HG02973 (cell line): ENCODE measurements at regions not wholly inside any gene's neighbourhood (a gene's known extent, or its start where the extent isn't known, plus 50 kb on each side); places are given as distances from the start of the nearest gene placed in this dataset.

ENCODE experiments used
- ATAC-seq: cut with Tn5 transposase; IDR thresholded peaks from one replicate; pipeline ENCODE4 v1.9.1; 2021; ENCODE audit warnings: moderate library complexity; ENCODE audit not compliant: unreplicated experiment

DNA sequence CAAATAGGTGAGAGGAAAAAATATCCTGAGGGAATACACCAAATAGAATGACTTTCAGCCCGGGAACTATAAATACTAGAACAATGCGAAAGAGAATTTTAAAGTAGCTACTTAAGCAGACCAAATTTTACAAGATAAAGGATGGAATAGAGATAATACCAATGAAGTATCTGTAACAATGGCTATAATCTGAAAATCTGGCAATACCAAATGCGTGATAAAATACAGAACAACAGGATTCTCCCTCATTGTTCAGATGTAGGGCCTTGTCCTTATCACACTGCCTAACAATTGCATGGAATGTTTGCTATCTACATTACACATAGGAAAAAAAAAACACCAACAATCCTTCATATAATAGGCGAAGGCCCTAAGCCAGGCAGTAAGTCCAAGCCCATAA, 815.4 kb upstream of the MDGA2 start:
- ATAC-seq = no peak

DNA sequence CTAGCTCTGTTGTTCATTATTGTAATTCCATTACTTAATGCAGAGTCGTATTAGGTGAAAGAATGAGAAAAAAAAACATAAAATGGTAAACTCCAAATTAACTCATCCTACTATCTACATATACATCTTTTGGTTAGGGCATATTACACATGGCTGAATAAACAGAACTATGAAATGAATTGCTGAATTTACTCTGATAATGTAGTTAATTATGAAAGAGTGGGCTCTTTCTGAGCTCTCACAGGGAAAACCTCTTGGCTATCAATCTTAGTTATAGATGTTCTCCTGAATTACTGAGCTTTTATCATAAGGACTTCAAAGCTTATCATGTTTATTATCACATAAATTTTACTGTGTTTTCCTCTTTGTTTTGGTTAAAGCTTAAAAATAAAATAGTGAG, 798.5 kb upstream of the MDGA2 start:
- no peak for ATAC-seq

DNA sequence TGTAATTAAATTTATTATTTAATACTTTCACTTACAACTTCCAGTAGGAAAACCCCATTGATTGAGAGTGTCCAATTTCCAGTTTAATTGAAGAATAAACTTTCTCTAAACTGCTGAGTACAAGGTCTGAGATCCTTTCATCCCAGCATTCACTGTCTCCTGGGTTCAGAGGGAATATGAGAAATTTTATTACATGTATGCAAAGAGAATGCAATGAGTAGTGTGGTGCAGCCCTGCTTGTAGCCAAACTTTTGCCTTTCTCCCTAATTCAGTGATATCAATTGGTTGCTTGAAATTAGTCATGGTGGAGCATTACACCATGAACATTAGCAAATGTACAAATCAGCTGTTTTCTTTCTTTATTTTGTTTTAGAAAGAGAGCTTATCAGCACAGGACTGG, 780.6 kb upstream of the MDGA2 start:
- ATAC-seq = no peak

DNA sequence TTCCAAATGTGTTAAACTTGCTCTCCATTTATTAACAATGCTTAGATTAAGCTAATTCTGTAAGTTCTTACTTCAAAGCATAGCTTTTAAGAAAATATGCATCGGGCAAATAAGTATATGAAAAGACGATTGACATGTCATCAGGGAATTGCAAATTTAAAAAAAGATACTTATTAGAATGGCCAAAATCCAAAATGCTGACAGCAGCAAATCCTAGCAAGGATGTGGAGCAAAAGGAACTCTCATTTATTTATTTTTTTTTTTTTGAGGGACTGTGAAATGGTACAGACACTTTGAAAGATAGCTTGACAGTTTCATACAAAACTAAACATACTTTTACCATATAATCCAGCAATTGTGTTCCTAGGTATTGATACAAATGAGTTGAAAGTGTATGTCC, 779.5 kb upstream of the MDGA2 start:
- ATAC-seq = no peak

DNA sequence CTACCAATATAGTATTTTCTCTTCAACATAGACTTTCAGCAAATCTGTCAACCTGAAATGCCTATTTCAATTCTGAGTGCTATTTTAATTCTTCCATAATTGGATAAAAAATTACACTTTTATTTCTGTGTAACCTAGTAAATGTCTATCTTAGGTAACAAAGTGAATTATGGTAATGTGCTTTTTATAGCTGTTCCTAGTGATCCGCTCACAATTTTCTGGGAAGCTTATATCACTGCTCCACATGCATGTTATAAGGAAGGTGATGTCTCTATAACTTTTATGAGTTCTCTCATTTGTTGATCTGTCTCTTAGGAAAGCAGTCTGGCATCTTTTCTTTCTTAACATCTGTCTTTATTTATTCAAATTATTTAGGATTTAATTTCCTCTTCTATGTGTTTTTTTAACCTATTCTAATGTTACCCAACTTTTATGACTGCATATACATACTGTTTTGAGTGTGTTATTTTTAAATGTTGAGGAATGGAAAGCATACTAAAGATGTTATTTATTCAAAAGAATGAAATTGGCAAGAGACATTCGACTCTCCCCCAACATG, 777.1 kb upstream of the MDGA2 start:
- ATAC-seq = no peak

DNA sequence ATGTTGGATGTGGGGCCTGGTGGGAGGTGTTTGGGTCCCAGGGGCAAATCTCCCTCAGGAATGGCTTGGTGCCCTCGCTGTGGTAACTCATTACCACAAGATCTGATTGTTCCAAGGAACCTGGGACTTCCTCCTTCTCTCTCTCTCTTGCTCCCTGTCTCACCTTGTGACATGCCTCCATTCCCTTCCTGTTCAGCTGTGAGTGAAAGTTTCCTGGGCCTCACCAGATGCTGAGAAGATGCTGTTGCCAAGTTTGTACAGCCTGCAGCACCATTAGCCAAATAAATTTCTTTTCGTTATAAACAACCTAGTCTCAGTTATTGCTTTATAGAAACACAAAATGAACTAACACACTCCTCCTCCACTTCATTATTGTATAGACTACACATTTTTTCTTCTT, 759.8 kb upstream of the MDGA2 start:
- no peak for ATAC-seq

DNA sequence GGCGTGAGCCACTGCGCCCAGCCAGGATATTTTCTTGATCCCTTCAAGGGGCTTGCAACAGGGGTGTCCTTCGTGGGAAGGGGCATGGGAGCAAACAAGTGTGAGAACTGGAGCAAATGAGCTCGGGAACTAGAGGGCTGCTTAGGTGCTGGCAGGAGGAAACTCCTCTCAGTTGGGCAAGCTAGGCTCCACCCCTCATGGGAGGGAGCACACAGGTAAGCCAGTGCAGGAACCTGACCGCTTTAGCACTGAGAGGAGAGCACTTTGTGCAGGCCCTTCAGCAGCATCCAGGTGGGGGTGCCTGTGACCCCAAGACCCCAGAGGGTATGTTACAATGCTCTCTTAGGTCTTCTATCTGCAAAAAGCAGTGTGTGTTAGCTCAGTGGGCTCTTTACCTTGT, 755.4 kb upstream of the MDGA2 start:
- ATAC-seq = no peak

DNA sequence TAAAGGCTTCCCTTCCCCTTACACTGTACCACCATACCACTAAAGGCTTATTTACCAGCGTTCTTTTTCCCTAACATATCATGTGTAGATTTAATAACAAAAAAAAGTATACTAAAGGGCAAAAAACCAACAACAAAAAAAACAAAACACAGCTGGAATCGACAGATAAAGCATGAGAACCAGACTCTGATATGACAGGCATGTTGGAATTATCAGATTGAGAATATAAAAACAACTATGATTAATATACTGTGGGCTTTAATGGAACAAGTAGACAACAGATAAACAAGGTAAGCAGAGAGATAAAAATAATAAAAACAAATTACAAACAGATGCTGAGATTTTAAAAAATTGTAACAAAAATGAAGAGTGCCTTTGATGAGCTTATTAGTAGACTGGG, 754.1 kb upstream of the MDGA2 start:
- ATAC-seq = no peak

DNA sequence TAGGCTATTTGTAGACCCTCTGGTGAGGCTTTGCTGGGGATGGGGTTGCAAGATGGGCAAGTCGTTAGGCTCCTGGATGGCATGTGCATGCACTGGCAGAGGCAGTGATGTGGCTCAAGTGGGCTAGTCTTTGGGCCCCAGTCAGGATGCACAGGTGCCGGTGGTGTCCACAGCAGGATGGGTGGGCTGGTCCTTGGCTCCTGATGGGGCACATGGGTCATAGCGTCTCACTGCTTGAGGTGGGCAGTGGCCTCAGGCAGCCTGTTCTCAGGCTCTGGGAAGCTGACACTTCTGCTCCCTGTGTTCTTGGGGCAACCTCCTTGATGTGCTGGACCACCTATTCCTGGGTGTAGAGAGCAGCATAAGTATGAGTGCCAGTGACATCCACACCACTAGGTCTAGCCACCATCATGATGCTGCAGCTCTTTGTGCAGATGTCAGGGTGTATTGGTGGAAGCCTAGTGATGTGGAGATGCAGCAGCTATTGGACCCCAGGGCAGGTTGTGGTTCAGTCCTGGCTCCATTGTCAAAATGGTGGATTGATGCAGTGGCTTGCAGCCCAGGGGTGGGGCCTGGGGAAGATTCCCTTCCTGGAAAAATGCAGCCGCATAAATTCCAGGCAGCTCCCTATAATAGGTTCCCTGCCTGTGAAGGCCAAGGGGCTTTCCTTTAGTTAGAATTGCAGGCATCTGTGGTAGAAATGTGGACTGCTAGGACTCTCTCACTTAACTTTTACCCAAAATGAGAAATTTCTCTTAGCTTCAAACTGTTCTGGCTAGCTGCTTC, 742.5 kb upstream of the MDGA2 start:
- no peak for ATAC-seq

DNA sequence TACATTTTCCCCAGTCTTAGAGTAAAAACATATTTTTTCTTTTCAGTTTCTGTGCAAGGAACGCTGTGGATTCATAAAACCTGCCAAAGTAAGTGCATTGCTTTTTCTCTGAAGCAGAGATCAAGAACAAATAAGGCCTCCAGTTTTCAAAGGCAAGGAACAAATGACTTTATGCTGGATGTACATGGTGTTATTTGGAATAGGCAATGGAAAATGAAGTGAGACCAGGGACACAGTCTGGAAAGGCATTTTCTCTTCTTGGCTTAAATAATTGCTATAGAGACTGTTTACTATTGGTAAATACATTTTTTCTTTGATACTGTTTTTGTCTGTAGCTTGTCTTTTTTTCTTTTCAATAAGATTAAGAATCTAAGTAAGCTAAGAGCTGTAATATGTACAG, 725.9 kb upstream of the MDGA2 start:
- no peak for ATAC-seq

DNA sequence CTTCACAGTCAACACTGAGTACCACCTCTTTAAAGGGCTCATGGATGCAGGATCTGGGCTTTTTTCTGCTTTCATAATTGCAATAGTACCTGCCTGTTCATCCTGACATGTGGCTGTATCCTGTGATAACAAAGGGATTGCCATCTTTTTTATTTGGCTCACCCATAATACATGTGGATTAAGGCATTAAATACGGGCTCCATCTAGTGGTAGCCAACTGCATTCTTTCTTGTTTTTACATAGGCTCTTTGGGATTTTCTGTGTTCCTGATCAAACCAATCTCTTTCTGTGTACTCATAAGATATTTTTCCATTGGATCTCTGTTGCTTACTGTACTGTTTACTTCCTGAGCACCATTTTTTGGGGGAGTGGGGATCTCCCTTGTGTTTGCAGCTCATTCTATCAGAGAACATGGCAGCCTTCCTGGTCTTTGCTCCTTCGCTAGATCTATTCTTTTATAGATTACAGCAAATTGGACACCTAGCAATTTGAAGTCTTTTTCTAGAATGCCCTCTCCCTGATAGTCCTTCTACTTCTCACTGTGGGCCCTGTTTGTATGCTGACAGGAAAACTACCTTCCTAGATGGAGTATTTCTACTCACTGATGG, 723.4 kb upstream of the MDGA2 start:
- ATAC-seq = no peak

DNA sequence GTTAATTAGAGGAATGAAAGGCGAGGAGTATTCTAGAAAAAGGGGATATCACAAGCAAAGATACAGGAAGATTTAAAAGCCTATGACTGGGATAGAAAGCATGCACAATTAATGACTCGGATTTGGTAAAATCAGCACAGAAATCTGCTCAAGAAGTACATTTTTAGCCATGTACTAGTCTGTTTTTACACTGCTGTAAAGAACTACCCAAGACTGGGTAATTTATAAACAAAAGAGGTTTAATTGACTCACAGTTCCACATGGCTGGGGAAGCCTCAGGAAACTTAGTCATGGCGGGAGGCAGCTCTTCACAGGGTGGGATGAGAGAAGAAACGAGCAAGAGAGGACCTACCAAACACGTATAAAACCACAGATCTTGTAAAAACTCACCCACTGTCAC, 716.3 kb upstream of the MDGA2 start:
- ATAC-seq = no peak

DNA sequence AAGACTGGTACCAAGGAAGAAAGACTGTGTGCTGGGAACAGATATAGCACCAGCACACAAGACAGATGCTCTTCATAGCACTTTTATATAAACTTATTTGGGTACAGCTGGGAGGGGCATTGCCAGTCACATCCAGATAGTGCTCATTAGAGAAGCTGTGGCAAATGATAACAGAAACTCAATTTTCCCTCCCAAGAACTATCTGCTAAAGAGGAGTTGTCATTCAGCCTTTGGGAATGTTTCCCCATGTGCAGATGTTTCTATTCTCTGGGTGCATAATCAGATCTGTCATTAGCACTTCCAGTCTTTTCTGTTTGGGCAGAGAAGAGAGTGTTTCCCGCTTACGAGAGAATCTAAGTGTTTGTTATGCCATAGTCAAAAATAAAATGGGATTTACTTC, 714.9 kb upstream of the MDGA2 start:
- ATAC-seq = no peak

DNA sequence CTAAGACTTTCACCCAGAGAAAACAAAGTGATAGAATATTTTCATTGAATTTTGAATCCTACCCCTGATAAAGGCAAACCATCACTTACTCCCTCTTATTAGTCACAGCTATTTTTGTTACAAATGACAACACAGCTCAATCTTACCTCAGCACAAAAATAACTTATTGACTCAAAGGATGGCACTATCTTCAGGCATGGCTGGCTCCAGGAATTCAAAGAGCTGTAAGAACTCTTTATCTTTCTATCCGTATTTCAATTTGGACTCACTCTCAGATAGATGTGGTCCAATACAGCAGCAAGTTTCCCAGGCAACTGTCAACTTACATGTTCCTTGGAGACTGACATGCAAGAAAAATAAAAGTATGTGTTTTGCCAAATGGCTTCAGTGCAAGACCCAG, 709.4 kb upstream of the MDGA2 start:
- ATAC-seq = no peak

DNA sequence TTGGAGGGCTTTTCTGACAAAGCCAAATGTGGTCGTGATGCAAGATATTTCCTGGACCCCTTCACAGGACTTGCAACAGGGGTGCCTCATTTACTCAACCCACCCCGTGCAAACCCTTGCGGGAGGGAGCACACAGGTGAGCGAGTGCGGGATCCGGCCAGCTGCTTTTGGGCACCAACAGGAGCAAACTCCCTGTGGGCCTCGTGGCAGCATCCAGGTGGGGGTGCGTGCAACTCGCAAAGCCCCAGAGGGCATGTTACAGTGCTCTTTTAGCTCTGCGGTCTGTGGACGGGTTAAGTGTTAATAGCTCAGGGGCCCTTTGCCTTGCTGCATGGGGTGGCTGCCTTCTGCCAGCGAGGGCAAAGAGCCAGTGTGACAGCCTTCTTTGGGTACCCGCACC, 707.6 kb upstream of the MDGA2 start:
- no peak for ATAC-seq

DNA sequence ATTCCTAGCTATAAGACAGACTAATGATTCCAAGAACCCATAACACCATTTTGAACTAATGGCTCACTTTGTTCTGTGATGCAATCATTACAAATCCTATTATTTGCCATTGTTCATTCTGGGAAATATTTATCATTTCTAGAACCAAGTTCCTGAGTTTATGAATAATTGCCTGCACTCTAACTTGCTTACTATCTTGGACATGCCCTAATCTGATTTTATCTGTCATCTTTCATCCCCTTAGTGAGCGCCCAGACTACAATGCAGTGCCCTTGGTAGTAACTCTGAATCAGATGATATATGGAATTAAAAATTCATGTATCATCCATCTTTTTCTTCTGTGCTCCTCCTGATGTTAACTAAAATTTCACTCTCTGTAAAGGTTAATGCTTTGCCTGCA, 703.1 kb upstream of the MDGA2 start:
- no peak for ATAC-seq

DNA sequence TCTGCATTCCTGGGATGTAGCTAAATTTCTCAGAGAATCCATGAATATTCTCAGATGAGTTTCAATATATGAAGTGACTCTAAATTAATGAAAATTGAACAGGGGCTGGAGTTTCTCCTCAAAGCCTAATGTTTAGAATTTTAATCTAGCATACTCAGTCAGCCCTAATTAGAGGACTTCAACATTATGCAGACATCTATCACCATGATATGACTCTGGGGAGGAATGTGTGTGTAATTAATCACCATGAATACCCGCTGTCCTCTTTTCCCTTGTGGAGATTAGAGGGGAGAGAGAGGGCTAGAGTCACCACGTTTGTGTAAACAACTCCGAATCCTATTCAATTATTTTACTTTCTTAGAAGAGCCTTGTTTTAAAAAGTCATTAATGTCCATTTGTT, 698.6 kb upstream of the MDGA2 start:
- ATAC-seq = no peak

DNA sequence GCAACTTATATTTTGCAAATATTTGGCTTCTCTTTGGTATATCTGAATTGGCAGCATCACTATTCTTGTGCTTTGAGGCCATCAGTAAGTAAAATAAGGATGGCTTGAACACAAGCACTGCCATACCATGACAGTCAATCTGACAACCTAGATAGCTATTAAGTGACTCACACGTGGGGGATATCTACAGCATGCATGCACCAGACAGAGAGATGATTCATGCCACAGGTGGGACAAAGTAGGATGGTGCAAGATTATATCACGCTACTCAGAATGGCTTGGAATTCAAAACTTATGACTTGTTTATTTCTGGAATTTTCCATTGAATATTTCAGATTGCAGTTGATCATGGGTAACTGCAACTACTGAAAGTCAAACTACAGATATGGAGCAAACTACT, 675.6 kb upstream of the MDGA2 start:
- no peak for ATAC-seq

DNA sequence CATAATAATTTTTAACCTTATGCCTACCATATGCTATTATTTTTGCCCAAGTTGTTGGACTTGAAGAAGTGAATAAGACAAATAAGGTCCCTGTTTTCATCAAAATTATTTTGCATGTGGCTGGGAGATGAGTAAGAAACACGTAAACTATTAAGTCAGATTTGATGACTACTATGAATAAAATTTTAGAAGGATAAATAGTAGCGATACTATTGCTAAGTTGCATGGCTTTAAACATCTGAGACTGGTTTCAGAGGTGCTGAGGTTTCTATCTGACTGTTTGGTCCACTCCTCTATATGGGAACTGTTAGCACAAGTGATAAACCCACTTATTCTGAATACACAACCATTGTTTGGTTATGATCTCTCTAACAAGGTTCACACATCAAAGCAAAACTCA, 674.3 kb upstream of the MDGA2 start:
- ATAC-seq = no peak

DNA sequence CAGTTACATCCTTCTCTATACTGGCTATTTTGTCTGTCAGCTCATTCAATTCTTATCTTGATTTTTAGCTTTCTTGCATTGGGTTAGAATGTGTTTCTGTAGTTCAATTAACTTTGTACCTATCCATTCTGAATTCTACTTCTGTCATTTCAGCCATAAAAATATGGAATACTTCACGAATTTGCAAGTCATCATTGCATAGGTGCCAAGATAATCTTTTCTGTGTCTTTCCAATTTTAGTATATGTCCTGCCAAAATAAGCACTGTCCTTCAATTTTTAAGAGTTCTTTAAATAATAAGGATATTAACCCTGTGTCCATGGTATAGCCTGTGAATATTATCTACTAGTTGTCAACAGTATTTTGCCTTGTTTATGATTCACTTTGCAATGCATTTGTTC, 665.7 kb upstream of the MDGA2 start:
- no peak for ATAC-seq

DNA sequence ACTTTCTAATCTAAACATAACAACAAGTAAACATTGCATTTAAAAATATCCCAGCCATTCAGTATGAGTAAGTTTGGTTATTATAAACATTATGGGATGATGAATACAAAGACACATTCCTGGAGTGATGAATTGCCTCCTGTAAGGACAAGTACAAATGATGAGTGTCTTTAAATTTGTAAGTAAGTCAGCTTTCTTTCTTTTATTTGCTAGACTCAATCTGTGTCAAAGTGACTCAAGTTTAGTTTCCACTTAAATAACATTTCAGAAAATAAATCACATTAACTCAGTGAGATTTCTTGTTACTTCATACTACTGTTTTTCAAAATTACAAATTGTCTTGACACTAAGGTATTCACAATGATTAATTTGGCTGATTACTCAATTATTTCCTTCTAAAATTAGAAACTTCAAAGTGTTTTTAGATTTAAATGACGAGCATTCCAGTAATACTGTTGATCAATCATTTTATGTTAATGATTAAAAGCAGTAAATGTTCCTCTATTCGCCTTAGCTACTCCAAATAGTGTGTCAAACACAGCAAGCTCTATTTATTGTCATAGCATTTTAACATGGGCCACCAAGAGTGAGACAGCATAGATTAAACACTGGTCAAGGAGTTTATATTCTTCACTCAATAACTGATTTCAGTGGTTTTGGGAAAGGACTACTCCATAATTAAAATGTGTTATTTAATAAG, 658.0 kb upstream of the MDGA2 start:
- ATAC-seq = no peak

DNA sequence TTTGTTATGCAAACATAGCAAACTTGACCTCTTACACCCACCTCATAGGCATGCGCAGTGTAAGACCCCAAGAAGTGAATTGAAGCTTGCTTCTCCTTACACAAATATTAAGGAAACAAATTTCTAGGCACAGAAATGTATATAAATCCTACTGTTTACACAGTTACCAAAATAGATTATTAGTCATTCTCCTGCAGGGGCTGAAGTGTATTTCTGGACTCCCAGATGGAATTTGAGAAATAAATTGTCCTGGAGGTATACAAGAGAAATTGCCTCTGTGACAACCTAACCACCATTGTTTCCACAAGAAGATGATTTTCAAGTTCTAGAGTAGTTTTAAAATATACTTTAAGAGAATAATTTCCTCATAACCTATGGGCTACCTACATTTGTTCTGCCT, 656.0 kb upstream of the MDGA2 start:
- ATAC-seq = no peak
